ENCODE measurements at regions not wholly inside any gene's neighbourhood (a gene's known extent, or its start where the extent isn't known, plus 50 kb on each side); places are given as distances from the start of the nearest gene placed in this dataset.

DNA sequence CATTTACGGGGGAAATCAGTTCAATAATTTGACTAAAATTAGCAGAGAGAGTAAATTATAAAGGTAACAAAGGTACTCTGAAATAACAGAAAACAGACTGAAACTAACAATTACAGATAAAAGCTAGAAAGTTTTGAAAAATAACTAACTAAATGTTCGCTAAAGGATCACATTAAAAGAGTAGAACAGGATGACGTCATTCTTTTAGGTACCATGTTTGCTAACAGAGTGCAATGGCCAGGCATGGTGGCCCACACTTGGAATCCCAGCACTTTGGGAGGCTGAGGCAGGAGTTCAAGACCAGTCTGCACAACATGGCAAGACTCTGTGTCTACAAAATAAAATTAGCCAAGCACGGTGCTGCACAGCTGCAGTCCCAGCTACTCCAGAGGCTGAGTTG is 212.3 kb upstream of the CDYL start:
- TF ChIP-seq CTCF (IDR thresholded peaks at IDR 0.05; ENCODE audit: low read depth, low read length) (no peak), POLR2A (IDR thresholded peaks at IDR 0.05; ENCODE audit: extremely low read depth, insufficient read length) (no peak)
